Naive thymus-derived CD8-positive, alpha-beta T cell (primary cell): ENCODE measurements at regions not wholly inside any gene's neighbourhood (a gene's known extent, or its start where the extent isn't known, plus 50 kb on each side); places are given as distances from the start of the nearest gene placed in this dataset.
"Not testable (repeated sequence)": the region's sequence is repeated elsewhere in the genome, so short reads cannot be mapped to it uniquely, and the experiment has no call there.

Experiments
- ATAC-seq, 2 donors: fragments of 150-1000 bp; cut with Tn5 transposase in 1 of 2; sonication (Bioruptor Pico), chemical (Tn5 transposase) in 1 of 2; 1 replicate in 1 of 2; 2 replicates in 1 of 2; pipeline ENCODE4 v1.10.0; 2021; ENCODE audit warnings: mild to moderate bottlenecking in 2 of 2, moderate library complexity in 2 of 2
- POLR2A ChIA-PET: fragments of 350-600 bp; sonication (Branson Sonifier 250); formaldehyde crosslinking; loops from one replicate; lab custom pipeline; 2021; ENCODE audit warnings: antibody characterized with exemption; lab: Charles Lee
- DNase-seq, 10 donors: peaks; one replicate each; pipeline versions ENCODE4 v3.0.0 to v3.0.0-alpha.2; 2020 to 2022
- H3K27ac Mint-ChIP-seq, 10 donors: one replicate each; pipeline ENCODE4 v1.8.0; 2020 to 2022; ENCODE audit warnings: mild to moderate bottlenecking in 10 of 10, mixed read lengths in 10 of 10, moderate library complexity in 4 of 10, inconsistent platforms in 1 of 10
- H3K27me3 Mint-ChIP-seq, 5 donors: one replicate each; pipeline ENCODE4 v1.8.0; 2021 to 2022; ENCODE audit warnings: mixed read lengths in 5 of 5
- H3K36me3 Mint-ChIP-seq, 3 donors: one replicate each; pipeline ENCODE4 v1.8.0; 2020 to 2022; ENCODE audit warnings: mixed read lengths in 3 of 3, mild to moderate bottlenecking in 2 of 3, inconsistent platforms in 1 of 3
- H3K4me1 Mint-ChIP-seq, 4 donors: one replicate each; pipeline ENCODE4 v1.8.0; 2021 to 2022; ENCODE audit warnings: mixed read lengths in 4 of 4
- H3K4me3 Mint-ChIP-seq, 10 donors: one replicate each; pipeline ENCODE4 v1.8.0; 2020 to 2022; ENCODE audit warnings: mild to moderate bottlenecking in 10 of 10, mixed read lengths in 10 of 10, moderate library complexity in 6 of 10, inconsistent platforms in 1 of 10
- H3K9me3 Mint-ChIP-seq, 9 donors: one replicate each; pipeline ENCODE4 v1.8.0; 2020 to 2022; ENCODE audit warnings: mixed read lengths in 9 of 9, mild to moderate bottlenecking in 3 of 9, inconsistent platforms in 1 of 9, moderate library complexity in 1 of 9

DNA sequence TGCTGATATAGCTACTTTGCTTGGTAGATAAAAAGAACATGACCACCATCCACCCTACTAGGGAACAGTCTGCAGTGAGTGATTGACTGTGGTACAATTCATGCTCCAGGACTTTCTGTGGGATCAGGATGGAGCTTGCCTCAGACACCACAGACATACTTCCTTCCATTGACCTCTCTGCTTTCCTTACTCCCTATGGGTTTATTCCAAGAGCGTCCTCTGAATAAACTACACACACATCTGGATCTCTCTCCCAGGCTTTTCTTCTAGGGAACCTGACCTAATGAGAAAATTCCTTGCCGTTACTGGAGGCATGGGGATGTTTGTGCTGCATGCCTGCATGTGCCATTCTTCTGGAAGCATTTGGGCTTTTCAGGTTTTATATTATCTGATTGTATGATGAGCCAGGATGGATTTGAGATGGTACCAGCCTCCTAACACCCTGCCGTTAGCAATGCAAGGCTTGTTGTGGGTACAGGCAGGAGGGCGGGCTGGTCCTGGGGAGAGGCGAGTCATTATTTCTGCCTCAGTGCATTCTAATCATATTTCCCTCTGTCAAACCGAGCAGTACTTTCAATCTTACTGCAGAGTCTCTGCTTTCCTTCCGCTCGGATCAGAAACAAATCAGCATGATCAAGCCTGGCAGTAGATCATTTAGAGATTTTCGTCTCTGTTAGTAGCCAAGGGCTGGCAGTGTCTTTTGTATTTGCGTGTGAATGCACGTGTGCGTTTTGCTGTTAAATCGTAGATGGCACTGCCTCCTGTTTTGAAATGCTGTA is 279.2 kb downstream of the PDCD6IP start:
- Mint-ChIP-seq H3K4me1 (peaks cover 0 to 6% (median 0%) of the 10 kb centered on the region in 4 donors), H3K9me3 (peaks cover 0 to 4% (median 0%) of the 10 kb centered on the region in 9 donors), H3K36me3 (no peaks in the 10 kb centered on the region), H3K27me3 (peaks cover 0 to 3% (median 0%) of the 10 kb centered on the region in 5 donors), H3K4me3 (no peak overlapping the region), H3K27ac (no peak overlapping the region)
- no peak for DNase-seq
- POLR2A ChIA-PET: no interaction called here
- ATAC-seq: no peak

DNA sequence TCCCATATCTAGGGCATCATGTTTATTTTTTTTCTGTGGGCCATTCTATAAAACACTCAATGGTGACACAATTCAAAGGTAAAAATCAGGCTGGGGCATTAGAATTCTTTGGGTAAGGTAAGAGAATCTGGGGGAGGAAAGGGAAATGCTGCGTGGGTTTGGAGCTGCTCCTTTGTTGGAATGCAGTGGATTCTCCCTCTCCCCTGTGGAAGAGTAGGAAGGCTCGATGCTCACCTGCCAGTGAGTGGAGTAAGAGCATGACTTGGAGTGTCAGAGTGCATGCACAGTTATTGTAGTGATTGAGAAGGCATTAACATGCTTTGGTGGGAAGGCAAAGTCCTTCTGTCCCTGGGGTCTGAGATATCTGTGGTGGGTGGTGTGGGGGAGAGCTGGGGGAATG is 280.0 kb downstream of the PDCD6IP start:
- Mint-ChIP-seq H3K36me3 (no peaks in the 10 kb centered on the region), H3K27me3 (peaks cover 0 to 3% (median 0%) of the 10 kb centered on the region in 5 donors), H3K4me3 (no peak overlapping the region), H3K4me1 (peaks cover 0 to 2% (median 0%) of the 10 kb centered on the region in 4 donors), H3K9me3 (peaks cover 0 to 4% (median 0%) of the 10 kb centered on the region in 9 donors), H3K27ac (no peak overlapping the region)
- DNase-seq: no peak
- POLR2A ChIA-PET: no interaction called here
- ATAC-seq: no peak

DNA sequence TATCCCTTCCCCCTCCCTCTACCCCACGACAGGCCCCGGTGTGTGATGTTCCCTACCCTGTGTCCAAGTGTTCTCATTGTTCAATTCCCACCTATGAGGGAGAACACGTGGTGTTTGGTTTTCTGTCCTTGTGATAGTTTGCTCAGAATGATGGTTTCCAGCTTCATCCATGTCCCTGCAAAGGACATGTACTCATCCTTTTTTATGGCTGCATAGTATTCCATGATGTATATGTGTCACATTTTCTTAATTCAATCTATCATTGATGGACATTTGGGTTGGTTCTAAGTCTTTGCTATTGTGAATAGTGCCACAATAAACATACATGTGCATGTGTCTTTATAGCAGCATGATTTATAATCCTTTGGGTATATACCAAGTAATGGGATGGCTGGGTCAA is 281.4 kb downstream of the PDCD6IP start:
- H3K27me3 Mint-ChIP-seq, POLR2A ChIA-PET, H3K9me3 Mint-ChIP-seq, H3K27ac Mint-ChIP-seq, DNase-seq, ATAC-seq, H3K36me3 Mint-ChIP-seq, H3K4me3 Mint-ChIP-seq, H3K4me1 Mint-ChIP-seq: not testable (repeated sequence)

DNA sequence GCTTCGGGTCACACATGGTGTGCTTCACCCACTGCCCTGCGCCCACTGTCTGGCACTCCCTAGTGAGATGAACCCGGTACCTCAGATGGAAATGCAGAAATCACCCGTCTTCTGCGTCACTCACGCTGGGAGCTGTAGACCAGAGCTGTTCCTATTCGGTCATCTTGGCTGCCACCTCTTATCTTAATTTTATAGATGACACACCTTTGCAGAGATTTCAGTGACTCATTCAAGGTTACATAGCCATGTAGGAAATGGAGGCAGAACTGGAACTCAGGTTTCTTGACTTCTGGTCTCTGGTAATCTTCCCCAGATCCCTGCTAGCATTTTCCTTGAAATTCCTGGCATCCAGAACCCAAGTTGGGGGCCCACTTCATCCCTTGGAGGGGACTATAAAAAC is 291.9 kb downstream of the PDCD6IP start:
- Mint-ChIP-seq H3K9me3 (peaks cover 0 to 11% (median 0%) of the 10 kb centered on the region in 9 donors), H3K27me3 (peaks cover 0 to 11% (median 3%) of the 10 kb centered on the region in 5 donors)
- ATAC-seq, DNase-seq, H3K4me3 Mint-ChIP-seq, H3K27ac Mint-ChIP-seq, POLR2A ChIA-PET, H3K4me1 Mint-ChIP-seq, H3K36me3 Mint-ChIP-seq: not testable (repeated sequence)

DNA sequence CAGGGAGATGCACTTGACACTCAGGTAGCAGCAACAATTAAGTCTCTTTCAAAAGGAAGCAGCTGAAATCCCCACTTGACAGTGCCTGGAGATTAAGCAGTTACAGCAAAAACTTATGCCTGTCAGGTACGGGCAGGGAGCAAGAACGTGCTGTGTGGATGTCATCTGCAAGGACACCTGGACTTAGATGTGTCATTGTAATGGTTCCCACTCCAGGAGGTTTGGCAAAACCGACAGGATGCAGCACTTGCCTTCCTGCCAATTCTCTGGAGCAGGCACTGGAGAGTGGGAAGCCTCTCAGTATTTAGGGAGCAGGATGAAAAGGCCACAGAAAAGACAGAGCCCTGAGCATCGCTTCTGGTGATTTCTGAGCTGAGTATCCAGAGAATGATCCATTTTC is 292.4 kb downstream of the PDCD6IP start:
- peaks cover 0 to 10% (median 0%) of the 10 kb centered on the region in 9 donors for H3K9me3 Mint-ChIP-seq
- peaks cover 0 to 11% (median 3%) of the 10 kb centered on the region in 5 donors for H3K27me3 Mint-ChIP-seq
- H3K4me1 Mint-ChIP-seq: no peaks in the 10 kb centered on the region
- no peaks in the 10 kb centered on the region for H3K36me3 Mint-ChIP-seq
- ATAC-seq: no peak
- H3K27ac Mint-ChIP-seq: no peak overlapping the region
- POLR2A ChIA-PET: no interaction called here
- no peak for DNase-seq
- H3K4me3 Mint-ChIP-seq: no peak overlapping the region

DNA sequence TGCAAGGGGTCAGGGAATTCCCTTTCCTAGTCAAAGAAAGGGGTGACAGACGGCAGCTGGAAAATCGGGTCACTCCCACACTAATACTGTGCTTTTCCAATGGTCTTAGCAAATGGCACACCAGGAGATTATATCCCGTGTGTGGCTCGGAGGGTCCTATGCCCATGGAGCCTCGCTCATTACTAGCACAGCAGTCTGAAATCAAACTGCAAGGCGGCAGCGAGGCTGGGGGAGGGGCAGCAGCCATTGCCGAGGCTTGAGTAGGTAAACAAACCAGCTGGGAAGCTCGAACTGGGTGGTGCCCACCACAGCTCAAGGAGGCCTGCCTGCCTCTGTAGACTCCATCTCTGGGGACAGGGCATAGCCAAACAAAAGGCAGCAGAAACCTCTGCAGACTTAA is 295.9 kb downstream of the PDCD6IP start:
- Mint-ChIP-seq H3K27ac (peak overlapping the region in 1 of 10 donors; percentile 65), H3K27me3 (peaks cover 0 to 13% (median 2%) of the 10 kb centered on the region in 5 donors)
- DNase-seq, H3K4me3 Mint-ChIP-seq, H3K4me1 Mint-ChIP-seq, H3K36me3 Mint-ChIP-seq, POLR2A ChIA-PET, H3K9me3 Mint-ChIP-seq, ATAC-seq: not testable (repeated sequence)

DNA sequence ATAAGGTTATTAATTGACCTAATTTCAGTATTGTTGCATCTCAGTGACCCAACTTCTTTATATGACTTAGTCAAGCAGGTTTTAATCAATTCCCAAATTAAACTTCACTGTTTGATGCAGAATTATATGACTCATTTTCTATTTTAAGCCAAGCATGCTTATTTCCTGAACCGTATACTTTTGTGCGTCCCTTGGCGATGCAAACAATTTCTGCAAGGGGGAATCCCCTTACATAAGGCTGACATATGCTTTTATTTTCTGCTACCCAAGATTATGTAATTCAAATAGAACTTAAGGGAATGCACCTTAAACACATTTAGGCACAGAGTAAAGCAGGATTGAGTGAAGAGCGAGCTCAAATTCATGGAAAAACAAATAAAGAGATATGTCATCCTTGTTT is 303.9 kb downstream of the PDCD6IP start:
- no peak overlapping the region for H3K4me3 Mint-ChIP-seq
- no peak for ATAC-seq
- no peak for DNase-seq
- H3K27ac Mint-ChIP-seq: no peak overlapping the region
- H3K27me3 Mint-ChIP-seq: peaks cover 4 to 29% (median 11%) of the 10 kb centered on the region in 5 donors
- peaks cover 0 to 11% (median under 1%) of the 10 kb centered on the region in 4 donors for H3K4me1 Mint-ChIP-seq
- H3K9me3 Mint-ChIP-seq: peaks cover 0 to 13% (median 3%) of the 10 kb centered on the region in 9 donors
- H3K36me3 Mint-ChIP-seq: no peaks in the 10 kb centered on the region
- POLR2A ChIA-PET: no interaction called here

DNA sequence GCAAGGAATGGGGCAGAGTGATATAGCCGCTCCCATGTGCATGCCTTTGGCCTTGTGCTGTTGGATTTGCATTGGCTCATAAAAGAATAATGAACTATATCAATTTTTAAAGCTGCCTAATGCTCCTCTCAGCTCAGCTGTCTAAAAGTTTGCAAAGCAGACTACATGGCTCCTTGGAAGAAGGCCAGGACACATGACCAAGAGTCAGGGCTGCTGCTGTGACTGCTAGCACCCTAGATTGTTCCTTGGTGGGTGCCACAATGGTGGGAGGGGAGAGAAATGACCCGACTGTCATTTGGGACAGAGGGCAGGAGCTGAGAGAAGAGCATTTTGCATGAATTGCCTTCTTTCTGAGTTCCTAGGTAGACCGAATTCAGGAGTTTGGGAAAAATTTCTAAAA is 307.9 kb downstream of the PDCD6IP start:
- ATAC-seq (no peak), DNase-seq (no peak)
- POLR2A ChIA-PET: no interaction called here
- Mint-ChIP-seq H3K27ac (no peak overlapping the region), H3K4me1 (peaks cover 0 to 17% (median under 1%) of the 10 kb centered on the region in 4 donors), H3K27me3 (peaks cover 4 to 29% (median 11%) of the 10 kb centered on the region in 5 donors), H3K4me3 (no peak overlapping the region), H3K9me3 (peaks cover 0 to 6% (median 0%) of the 10 kb centered on the region in 9 donors), H3K36me3 (no peaks in the 10 kb centered on the region)

DNA sequence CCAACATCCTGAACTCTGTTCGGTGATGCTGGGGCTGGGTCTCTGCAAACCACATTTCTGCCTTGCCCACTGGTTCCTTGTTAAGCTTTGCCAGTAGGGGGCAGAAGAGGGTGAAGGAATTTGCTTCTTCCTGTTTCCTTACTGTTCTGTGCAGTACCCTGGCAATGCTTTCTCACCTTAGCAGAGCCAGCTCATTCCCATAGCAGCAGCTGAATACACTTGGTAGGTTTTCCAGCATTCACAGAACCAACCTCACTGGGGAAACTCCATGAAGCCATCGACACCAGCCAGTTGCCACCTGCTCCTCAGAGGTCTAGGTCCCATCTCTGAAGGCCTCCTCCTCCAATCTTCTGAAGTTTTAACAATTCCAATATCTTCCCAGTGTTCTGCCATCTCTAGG is 308.4 kb downstream of the PDCD6IP start:
- H3K9me3 Mint-ChIP-seq: peaks cover 0 to 6% (median 0%) of the 10 kb centered on the region in 9 donors
- H3K36me3 Mint-ChIP-seq: no peaks in the 10 kb centered on the region
- H3K4me3 Mint-ChIP-seq: no peak overlapping the region
- POLR2A ChIA-PET: no interaction called here
- H3K27ac Mint-ChIP-seq: no peak overlapping the region
- peaks cover 4 to 29% (median 11%) of the 10 kb centered on the region in 5 donors for H3K27me3 Mint-ChIP-seq
- DNase-seq: no peak
- peaks cover 0 to 17% (median under 1%) of the 10 kb centered on the region in 4 donors for H3K4me1 Mint-ChIP-seq
- ATAC-seq: no peak

DNA sequence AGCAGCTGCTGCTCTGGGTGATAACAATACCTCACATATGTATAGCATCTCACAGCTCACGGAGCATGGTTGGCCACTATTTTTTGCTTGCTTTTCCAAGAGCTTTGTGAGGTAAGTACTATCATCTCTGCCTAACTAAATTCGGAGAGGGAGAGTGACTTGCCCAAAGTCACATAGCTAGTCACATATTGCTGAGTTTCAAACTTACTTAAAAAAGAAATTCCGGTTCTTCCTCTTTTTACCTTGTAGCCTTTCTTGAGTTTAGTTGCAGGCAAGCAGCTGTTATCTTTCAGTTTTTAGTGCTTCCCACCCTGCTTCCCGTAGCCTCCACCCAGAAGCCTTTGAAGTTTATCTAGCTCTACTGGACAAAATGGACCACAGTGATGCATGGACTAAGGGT is 309.2 kb downstream of the PDCD6IP start:
- H3K9me3 Mint-ChIP-seq: no peaks in the 10 kb centered on the region
- H3K4me3 Mint-ChIP-seq: no peak overlapping the region
- no peak for DNase-seq
- no peak overlapping the region for H3K27ac Mint-ChIP-seq
- H3K4me1 Mint-ChIP-seq: peaks cover 0 to 12% (median 1%) of the 10 kb centered on the region in 4 donors
- ATAC-seq: no peak
- no peaks in the 10 kb centered on the region for H3K36me3 Mint-ChIP-seq
- POLR2A ChIA-PET: interaction anchor here (0.6 kb wide), 1 partner anchor 57 kb away, joined by 7 read pairs; no protein-coding TSS in a partner anchor
- peaks cover 4 to 29% (median 11%) of the 10 kb centered on the region in 5 donors for H3K27me3 Mint-ChIP-seq

DNA sequence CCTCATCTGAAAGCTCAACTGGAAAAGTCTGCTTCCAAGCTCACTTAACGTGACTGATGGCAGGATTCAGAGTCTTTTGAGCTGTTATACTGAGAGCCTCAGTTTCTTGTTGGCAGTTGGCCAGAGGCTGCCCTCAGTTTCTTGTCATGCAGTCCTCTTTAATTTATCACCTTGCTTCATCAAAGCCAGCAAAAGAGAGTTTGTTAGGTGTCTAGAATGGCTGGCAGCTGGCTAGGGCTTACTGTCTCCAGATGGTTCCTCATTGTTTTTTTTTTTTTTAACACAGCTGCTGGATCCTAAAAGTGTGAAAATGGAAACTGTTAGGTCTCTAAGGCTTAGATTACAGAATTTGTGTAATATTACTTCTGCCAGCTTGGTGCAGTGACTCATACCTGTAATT is 310.6 kb downstream of the PDCD6IP start:
- Mint-ChIP-seq H3K4me3 (no peak overlapping the region), H3K27ac (no peak overlapping the region), H3K4me1 (peaks cover 0 to 12% (median 2%) of the 10 kb centered on the region in 4 donors), H3K27me3 (peaks cover 4 to 22% (median 11%) of the 10 kb centered on the region in 5 donors), H3K9me3 (peaks cover 0 to 1% (median 0%) of the 10 kb centered on the region in 9 donors), H3K36me3 (no peaks in the 10 kb centered on the region)
- POLR2A ChIA-PET: no interaction called here
- ATAC-seq (no peak), DNase-seq (no peak)

DNA sequence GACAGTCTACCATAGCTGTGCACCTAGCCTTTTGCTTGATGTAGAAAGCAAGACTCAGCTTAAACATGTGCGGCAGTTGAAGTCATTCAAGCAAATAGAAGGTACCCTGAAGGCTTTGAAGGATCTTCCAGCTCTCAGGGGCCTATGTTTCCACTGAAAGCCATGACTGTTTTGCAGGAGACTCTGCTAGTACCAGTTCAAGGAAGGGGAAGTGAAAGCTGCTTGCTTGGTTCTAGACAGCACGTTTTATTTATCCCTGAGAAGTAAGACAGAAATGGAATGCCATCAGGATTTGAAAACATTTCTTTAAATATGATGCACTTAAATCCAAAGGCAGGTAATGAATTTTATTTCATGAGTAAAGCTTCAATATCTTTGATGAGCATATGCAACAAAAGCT is 311.4 kb downstream of the PDCD6IP start:
- DNase-seq (no peak), ATAC-seq (no peak)
- Mint-ChIP-seq H3K36me3 (no peaks in the 10 kb centered on the region), H3K9me3 (peaks cover 0 to 1% (median 0%) of the 10 kb centered on the region in 9 donors), H3K4me3 (no peak overlapping the region), H3K27me3 (peaks cover 2 to 14% (median 6%) of the 10 kb centered on the region in 5 donors), H3K27ac (no peak overlapping the region), H3K4me1 (peaks cover 0 to 12% (median 2%) of the 10 kb centered on the region in 4 donors)
- POLR2A ChIA-PET: no interaction called here

DNA sequence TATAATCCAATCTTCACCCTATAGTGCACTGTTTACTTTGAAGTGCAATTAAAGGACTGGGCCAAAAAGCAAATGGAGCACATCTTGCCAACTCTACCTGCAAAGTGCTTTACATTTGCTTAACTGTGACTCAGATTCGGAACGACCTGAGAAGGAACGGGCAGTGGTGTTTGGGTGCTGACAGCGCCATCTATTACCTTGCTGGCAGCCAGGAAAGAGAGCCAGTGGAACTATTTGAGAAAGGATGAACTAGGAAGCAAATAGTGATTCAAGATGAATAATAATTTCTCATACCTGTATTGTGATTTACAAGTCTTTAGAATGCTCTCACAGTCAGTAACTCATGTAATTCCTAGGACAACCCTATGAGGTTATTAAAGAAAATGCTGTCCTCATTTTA is 312.9 kb downstream of the PDCD6IP start:
- H3K27ac Mint-ChIP-seq: no peak overlapping the region
- no peak overlapping the region for H3K4me3 Mint-ChIP-seq
- H3K9me3 Mint-ChIP-seq: peaks cover 0 to 11% (median 2%) of the 10 kb centered on the region in 9 donors
- no peaks in the 10 kb centered on the region for H3K27me3 Mint-ChIP-seq
- DNase-seq: no peak
- H3K36me3 Mint-ChIP-seq: peaks cover 0 to 2% (median 0%) of the 10 kb centered on the region in 3 donors
- H3K4me1 Mint-ChIP-seq: peaks cover 0 to 12% (median 1%) of the 10 kb centered on the region in 4 donors
- POLR2A ChIA-PET: no interaction called here
- ATAC-seq: no peak
